HFF-Myc (cell line): ENCODE measurements at regions not wholly inside any gene's neighbourhood (a gene's known extent, or its start where the extent isn't known, plus 50 kb on each side); places are given as distances from the start of the nearest gene placed in this dataset.

Experiments used
- DNase-seq: peaks from one replicate; pipeline ENCODE4 v3.0.0-alpha.2; 2011; ENCODE audit warnings: low read depth; ENCODE audit errors: extremely low read depth
- H3K4me3 ChIP-seq: replicated peaks from 2 replicates; pipeline ENCODE4 v1.5.1; 2011; ENCODE audit warnings: low read depth, mild to moderate bottlenecking, control low read depth, low read length
- TF ChIP-seq, protein P1 (sequence below): IDR thresholded peaks from 2 replicates; pipeline ENCODE4 v1.5.1; 2012; ENCODE audit warnings: mild to moderate bottlenecking, low read depth, low read length, control low read depth; ENCODE audit errors: missing control alignments

DNA sequence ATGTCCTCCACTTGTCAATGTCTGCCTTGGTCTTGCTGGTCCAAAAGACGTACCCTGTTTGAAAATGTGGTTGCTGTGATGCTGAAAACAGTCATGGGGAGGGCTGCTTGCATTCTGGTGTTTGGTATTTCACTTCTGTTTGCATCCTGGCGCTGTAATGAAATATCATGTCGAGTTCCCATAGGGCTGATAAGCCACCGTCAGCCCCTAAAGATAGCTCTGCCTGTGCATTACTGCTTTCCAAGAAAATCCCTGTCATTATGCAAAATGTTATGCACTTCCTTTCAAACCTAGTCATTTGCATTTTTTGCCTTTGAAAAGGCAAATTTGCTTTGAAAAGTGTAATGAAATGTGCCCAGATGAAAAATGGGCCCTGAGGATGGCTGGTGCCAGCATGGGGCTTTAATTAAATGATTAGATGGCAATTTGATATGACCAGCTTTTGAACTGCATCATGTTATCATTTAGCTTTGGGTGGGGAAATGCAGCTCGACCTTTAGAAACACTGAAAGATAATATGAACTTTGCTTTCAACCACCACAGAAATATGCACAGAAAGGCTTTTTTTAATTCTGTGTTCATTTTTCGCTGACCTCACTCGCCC lies 374.4 kb upstream of the SGCD start:
- no peak for DNase-seq
- TF ChIP-seq, protein P1, sequence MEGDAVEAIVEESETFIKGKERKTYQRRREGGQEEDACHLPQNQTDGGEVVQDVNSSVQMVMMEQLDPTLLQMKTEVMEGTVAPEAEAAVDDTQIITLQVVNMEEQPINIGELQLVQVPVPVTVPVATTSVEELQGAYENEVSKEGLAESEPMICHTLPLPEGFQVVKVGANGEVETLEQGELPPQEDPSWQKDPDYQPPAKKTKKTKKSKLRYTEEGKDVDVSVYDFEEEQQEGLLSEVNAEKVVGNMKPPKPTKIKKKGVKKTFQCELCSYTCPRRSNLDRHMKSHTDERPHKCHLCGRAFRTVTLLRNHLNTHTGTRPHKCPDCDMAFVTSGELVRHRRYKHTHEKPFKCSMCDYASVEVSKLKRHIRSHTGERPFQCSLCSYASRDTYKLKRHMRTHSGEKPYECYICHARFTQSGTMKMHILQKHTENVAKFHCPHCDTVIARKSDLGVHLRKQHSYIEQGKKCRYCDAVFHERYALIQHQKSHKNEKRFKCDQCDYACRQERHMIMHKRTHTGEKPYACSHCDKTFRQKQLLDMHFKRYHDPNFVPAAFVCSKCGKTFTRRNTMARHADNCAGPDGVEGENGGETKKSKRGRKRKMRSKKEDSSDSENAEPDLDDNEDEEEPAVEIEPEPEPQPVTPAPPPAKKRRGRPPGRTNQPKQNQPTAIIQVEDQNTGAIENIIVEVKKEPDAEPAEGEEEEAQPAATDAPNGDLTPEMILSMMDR, result no peak
- no peak overlapping the region for H3K4me3 ChIP-seq

DNA sequence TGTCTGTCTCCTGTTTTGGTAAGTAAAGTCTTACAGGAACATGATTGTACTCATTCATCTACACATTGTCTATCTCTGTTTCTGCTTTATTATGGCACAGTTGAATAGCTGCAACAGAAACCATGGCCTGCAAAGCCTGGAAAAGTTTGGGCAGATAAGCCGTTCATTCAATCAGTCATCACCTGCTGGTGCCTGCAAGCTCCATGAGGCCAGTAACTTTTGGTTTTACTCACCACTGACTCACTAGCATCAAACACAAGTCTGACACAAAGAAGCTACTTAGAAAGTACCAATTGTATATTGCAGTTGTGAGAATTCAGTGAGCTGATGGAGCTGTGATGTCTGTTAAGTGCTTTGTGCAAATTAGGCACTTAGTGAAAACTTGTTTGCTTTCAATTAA lies 373.6 kb upstream of the SGCD start:
- DNase-seq, result no peak

DNA sequence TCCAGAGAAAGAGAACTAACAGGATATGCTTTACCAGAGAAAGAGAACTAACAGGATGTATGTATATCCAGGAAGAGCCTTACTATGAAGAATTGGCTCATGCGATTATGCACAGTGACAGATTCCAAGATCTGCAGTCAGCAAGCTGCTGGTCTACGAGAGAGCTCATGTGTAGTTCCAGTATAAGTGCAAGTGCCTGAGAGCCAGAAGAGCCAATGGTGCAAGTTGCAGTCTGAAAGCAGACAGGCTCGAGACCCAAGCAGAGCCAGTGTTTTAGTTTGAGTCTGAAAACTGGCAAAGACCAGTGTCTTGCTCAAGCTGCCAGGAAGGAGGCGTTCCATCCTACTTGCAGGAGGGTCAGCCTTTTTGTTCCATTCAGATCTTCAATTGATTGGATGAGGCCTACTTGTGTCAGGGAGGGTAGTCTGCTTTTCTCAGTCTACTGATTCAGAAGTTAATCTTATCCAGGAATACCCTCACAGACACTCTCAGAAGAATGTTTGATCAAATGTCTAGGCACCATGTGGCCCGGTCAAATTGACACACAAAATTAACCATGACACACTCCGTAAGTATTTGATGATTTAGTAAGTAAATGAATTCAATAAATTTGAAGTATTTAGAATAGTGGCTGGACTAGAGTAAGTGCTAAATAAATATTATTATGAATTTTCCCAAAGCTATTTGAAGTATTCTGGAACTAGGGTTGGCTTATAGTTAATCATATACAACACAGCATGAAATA lies 372.1 kb upstream of the SGCD start:
- DNase-seq, result no peak
- TF ChIP-seq, protein P1, result no peak
- no peak overlapping the region for H3K4me3 ChIP-seq

More for the DNA sequence above, 373.6 kb upstream of the SGCD start:
- no peak overlapping the region for H3K4me3 ChIP-seq
- TF ChIP-seq, protein P1, result no peak

DNA sequence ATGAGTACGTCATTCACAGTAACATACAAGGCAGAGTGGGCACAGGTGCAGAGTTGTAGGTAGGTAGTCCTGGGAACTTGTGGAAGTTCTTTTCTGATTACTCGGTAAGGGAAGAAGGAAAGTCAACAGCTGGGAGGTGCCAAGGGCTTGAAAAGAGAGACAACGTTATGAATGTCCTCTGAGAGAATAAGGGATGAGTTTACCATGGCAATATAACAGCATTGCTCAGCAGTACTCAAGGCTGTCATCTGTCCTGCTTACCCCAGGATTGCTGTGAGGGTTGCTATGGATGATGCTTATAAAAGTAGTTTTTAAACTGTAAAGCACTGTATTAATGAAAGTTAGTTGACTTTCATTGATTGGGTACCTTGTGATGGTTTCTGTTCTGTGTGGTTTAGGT lies 369.1 kb upstream of the SGCD start:
- no peak for DNase-seq
- TF ChIP-seq, protein P1, result no peak
- no peak overlapping the region for H3K4me3 ChIP-seq

DNA sequence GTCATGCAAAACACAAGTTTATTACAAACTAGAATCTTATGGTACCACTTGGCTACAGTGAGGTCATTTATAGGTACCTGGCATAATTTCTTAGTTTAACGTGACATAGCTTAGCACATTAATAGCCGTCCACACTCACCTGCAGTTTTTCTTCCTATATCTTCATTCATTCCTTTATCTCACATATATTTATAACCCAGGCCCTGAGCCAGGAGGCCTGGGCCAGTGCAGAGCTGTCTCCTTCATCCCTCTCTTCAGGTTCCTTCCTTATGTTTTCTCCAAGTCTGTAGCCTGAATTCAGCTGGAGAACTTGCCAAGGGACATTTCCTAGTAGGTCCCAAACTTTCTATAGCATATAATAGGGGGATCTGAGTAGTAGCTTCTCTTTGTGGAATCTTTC lies 367.9 kb upstream of the SGCD start:
- TF ChIP-seq, protein P1, result no peak
- no peak overlapping the region for H3K4me3 ChIP-seq
- DNase-seq, result no peak

DNA sequence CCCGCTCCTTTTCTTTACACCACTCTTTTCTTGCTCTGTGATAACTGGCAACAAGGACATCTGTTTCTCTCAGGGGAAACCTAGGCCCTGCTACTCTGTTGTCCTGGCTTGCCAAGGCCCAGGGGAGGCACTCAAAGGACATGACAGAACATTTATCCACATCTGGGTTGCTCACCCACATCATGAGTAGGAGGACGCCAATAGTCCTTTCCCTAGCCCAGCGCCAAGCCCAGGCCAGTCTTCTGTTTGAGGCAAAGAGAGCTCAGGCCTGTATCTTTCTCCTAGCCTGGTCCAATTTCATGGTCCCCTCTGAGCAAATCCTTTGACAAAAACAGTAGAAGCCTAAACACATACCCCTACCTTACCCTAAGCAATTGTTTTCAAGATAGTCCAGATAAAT lies 366.8 kb upstream of the SGCD start:
- DNase-seq, result no peak
- H3K4me3 ChIP-seq, result no peak overlapping the region
- TF ChIP-seq, protein P1, result no peak
